ENCODE measurements at regions not wholly inside any gene's neighbourhood (a gene's known extent, or its start where the extent isn't known, plus 50 kb on each side); places are given as distances from the start of the nearest gene placed in this dataset.

DNA sequence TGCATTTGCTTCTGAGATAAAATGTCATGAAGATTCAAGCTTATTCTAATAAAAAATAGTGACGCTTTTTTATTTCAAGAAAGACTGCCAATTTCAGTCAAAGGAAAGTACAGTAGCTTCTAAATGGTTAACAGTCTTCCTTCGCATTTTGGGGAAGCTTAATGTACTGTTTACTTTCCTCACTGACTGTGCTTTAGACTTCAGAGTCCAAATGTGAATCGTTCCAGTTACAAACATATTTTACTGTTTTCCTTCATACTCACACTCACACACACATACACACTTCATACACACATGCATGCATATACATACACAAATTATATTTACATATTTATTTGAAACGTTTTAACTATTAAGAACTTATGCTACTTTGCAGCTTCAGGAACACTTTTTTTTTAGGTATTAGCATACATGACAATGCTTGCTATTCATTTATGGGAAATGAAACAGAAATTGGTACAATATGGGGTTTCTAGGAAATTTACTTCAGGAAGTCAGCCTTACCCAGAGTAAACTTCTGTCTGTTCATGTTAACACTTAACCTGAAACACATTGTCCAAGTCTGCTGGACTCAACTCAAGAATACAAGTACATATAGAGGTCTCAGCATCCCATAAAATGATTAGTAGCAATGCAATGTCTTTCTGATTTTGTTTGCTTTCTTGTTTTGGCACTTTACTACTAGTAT, 145.4 kb downstream of the RPS12 start:
- TF ChIP-seq, protein P1, sequence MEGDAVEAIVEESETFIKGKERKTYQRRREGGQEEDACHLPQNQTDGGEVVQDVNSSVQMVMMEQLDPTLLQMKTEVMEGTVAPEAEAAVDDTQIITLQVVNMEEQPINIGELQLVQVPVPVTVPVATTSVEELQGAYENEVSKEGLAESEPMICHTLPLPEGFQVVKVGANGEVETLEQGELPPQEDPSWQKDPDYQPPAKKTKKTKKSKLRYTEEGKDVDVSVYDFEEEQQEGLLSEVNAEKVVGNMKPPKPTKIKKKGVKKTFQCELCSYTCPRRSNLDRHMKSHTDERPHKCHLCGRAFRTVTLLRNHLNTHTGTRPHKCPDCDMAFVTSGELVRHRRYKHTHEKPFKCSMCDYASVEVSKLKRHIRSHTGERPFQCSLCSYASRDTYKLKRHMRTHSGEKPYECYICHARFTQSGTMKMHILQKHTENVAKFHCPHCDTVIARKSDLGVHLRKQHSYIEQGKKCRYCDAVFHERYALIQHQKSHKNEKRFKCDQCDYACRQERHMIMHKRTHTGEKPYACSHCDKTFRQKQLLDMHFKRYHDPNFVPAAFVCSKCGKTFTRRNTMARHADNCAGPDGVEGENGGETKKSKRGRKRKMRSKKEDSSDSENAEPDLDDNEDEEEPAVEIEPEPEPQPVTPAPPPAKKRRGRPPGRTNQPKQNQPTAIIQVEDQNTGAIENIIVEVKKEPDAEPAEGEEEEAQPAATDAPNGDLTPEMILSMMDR (IDR thresholded peaks at IDR 0.05; ENCODE audit: insufficient read depth, low read length), result no peak
- TF ChIP-seq POLR2AphosphoS5 (IDR thresholded peaks at IDR 0.05; ENCODE audit: low read depth) (no peak), GABPA (IDR thresholded peaks at IDR 0.05; ENCODE audit: low read depth) (no peak)
- TF ChIP-seq, protein P2, sequence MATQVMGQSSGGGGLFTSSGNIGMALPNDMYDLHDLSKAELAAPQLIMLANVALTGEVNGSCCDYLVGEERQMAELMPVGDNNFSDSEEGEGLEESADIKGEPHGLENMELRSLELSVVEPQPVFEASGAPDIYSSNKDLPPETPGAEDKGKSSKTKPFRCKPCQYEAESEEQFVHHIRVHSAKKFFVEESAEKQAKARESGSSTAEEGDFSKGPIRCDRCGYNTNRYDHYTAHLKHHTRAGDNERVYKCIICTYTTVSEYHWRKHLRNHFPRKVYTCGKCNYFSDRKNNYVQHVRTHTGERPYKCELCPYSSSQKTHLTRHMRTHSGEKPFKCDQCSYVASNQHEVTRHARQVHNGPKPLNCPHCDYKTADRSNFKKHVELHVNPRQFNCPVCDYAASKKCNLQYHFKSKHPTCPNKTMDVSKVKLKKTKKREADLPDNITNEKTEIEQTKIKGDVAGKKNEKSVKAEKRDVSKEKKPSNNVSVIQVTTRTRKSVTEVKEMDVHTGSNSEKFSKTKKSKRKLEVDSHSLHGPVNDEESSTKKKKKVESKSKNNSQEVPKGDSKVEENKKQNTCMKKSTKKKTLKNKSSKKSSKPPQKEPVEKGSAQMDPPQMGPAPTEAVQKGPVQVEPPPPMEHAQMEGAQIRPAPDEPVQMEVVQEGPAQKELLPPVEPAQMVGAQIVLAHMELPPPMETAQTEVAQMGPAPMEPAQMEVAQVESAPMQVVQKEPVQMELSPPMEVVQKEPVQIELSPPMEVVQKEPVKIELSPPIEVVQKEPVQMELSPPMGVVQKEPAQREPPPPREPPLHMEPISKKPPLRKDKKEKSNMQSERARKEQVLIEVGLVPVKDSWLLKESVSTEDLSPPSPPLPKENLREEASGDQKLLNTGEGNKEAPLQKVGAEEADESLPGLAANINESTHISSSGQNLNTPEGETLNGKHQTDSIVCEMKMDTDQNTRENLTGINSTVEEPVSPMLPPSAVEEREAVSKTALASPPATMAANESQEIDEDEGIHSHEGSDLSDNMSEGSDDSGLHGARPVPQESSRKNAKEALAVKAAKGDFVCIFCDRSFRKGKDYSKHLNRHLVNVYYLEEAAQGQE (IDR thresholded peaks at IDR 0.05; ENCODE audit: insufficient replicate concordance, low read depth), result no peak

All from HL-60 (cell line).